Thyroid gland (tissue), 4 donors: ENCODE measurements at regions not wholly inside any gene's neighbourhood (a gene's known extent, or its start where the extent isn't known, plus 50 kb on each side); places are given as distances from the start of the nearest gene placed in this dataset.

Experiments used
- DNase-seq, 2 donors: peaks; one replicate each; pipeline ENCODE4 v3.0.0-alpha.2; 2019
- H3K27ac ChIP-seq, 3 donors: fragments of 200-600 bp; sonication (generic); 1 replicate in 2 of 3; 2 replicates in 1 of 3; pipeline ENCODE4 v1.5.1; 2016 to 2019; ENCODE audit warnings: mild to moderate bottlenecking in 1 of 3, moderate library complexity in 1 of 3
- H3K27me3 ChIP-seq: fragments of 200-600 bp; sonication (generic); one replicate; pipeline ENCODE4 v1.5.1; 2019
- H3K36me3 ChIP-seq, 2 donors: fragments of 200-600 bp; sonication (generic); one replicate each; pipeline ENCODE4 v1.5.1; 2016 to 2019
- H3K4me1 ChIP-seq, 2 donors: fragments of 200-600 bp; sonication (generic); one replicate each; pipeline ENCODE4 v1.5.1; 2017 to 2019
- H3K4me3 ChIP-seq, 3 donors: fragments of 200-600 bp; sonication (generic); replicated peaks in 1 of 3; 1 replicate in 2 of 3; 2 replicates in 1 of 3; pipeline ENCODE4 v1.5.1; 2016; ENCODE audit warnings: mild to moderate bottlenecking in 1 of 3
- H3K9me3 ChIP-seq: fragments of 200-600 bp; sonication (generic); one replicate; pipeline ENCODE4 v1.5.1; 2017
- CTCF ChIP-seq, 6 experiments: fragments of 200-600 bp in 3 of 6; fragments of 450-650 bp in 3 of 6; sonication (generic) in 3 of 6; IDR thresholded peaks; one replicate each; pipeline ENCODE4 v1.5.1; 2016 to 2019; ENCODE audit warnings: antibody characterized with exemption in 6 of 6, mild to moderate bottlenecking in 2 of 6, inconsistent platforms in 1 of 6, moderate library complexity in 1 of 6
- POLR2A ChIP-seq, 2 donors: fragments of 450-650 bp; IDR thresholded peaks; one replicate each; pipeline ENCODE4 v1.6.1; 2017; ENCODE audit warnings: antibody characterized with exemption in 2 of 2, mild to moderate bottlenecking in 2 of 2, moderate library complexity in 1 of 2
- WGBS, 2 donors: methylation state at CpG; one replicate each; pipeline ENCODE4 v1.1.5; 2017; 5-methylcytosine and 5-hydroxymethylcytosine counted together
- intact Hi-C: fragments of 100-400 bp; cut with DNase I; formaldehyde crosslinking; loops from one replicate; pipeline ENCODE4 v1.15.1; 2023

- H3K27me3 ChIP-seq: no peaks in the 10 kb centered on the region
- no peak overlapping the region for H3K4me3 ChIP-seq
- no peaks in the 10 kb centered on the region for H3K36me3 ChIP-seq
- DNase-seq: no peak
- peaks cover 0 to 12% of the 10 kb centered on the region in 2 donors for H3K4me1 ChIP-seq
- TF ChIP-seq POLR2A (IDR thresholded peaks at IDR 0.05): no peak
- TF ChIP-seq CTCF (IDR thresholded peaks at IDR 0.05): no peak
- intact Hi-C loops: no loop called here
- H3K9me3 ChIP-seq: no peaks in the 10 kb centered on the region
- WGBS, 2 donors: 80 to 89% methylated on average over 3 of the region's 3 CpGs
- no peak overlapping the region for H3K27ac ChIP-seq
These were observed 108.5 kb upstream of the SLC25A13 start for GRCh38 chr7:96430356-96430755.

DNA sequence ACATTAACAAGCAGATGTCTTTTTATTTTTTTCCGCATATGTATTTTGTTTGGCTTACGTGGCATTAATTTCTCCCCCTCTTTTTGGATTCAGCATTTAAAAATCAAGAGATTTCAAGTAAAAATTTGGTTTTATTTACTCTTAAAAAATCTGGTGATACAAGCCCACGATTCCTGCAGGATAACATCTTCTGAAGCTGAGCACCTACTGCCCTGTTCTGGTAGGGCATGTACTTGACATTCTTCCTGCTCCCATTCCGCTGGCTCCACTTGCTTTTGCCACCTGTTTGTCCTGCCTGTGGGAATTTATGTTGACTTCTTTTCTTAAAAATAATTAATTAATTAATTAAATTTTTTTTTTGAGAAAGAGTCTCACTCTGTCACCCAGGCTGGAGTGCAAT, 105.2 kb upstream of the SLC25A13 start:
- no peak overlapping the region for H3K27ac ChIP-seq
- H3K4me1 ChIP-seq: peaks cover 0 to 12% of the 10 kb centered on the region in 2 donors
- no peaks in the 10 kb centered on the region for H3K9me3 ChIP-seq
- TF ChIP-seq CTCF (IDR thresholded peaks at IDR 0.05) (no peak), POLR2A (IDR thresholded peaks at IDR 0.05) (no peak)
- H3K36me3 ChIP-seq: no peaks in the 10 kb centered on the region
- H3K27me3 ChIP-seq: no peaks in the 10 kb centered on the region
- no peak overlapping the region for H3K4me3 ChIP-seq
- no peak for DNase-seq
- intact Hi-C loops: no loop called here
- WGBS, 2 donors: 94% methylated on average over 4 of the region's 4 CpGs

GRCh38 chr7:96426685-96427084, 104.8 kb upstream of the SLC25A13 start:
- no peaks in the 10 kb centered on the region for H3K27me3 ChIP-seq
- no peak for DNase-seq
- no peaks in the 10 kb centered on the region for H3K36me3 ChIP-seq
- TF ChIP-seq CTCF (IDR thresholded peaks at IDR 0.05) (no peak), POLR2A (IDR thresholded peaks at IDR 0.05) (no peak)
- H3K4me3 ChIP-seq: no peak overlapping the region
- H3K9me3 ChIP-seq: no peaks in the 10 kb centered on the region
- no peak overlapping the region for H3K27ac ChIP-seq
- 90 to 93% methylated on average over 2 of the region's 2 CpGs for WGBS, 2 donors
- peaks cover 0 to 12% of the 10 kb centered on the region in 2 donors for H3K4me1 ChIP-seq
- intact Hi-C loops: no loop called here

DNA sequence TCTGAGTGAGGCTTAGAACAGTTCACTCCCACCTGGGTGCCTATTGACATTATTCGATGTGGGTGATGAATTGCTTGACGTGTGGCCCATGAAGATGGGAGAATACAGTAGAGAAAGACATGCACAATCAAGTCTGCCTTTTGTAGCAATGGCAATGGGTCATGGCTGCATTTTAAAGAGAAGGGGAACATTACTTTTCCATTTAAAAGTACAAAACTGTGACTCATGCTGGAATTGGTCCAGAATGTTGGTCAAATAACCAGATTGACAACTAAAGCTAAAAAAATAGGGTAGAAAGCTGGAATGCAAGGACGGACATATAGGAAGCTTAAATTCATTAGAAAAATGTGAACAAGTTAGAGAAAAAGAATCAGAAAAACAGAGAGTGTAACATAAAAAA, 104.1 kb upstream of the SLC25A13 start:
- DNase-seq: no peak
- Histone ChIP-seq H3K36me3 (no peaks in the 10 kb centered on the region), H3K27me3 (no peaks in the 10 kb centered on the region), H3K9me3 (no peaks in the 10 kb centered on the region), H3K4me1 (peaks cover 0 to 12% of the 10 kb centered on the region in 2 donors), H3K27ac (no peak overlapping the region), H3K4me3 (no peak overlapping the region)
- no peak for TF ChIP-seq POLR2A (IDR thresholded peaks at IDR 0.05)
- TF ChIP-seq CTCF (IDR thresholded peaks at IDR 0.05): no peak
- intact Hi-C loops: no loop called here
- 43 to 54% methylated on average over 3 of the region's 3 CpGs for WGBS, 2 donors

GRCh38 chr7:96424411-96424810, 102.5 kb upstream of the SLC25A13 start:
- Histone ChIP-seq H3K9me3 (no peaks in the 10 kb centered on the region), H3K36me3 (no peaks in the 10 kb centered on the region), H3K4me3 (no peak overlapping the region), H3K27ac (no peak overlapping the region), H3K27me3 (no peaks in the 10 kb centered on the region), H3K4me1 (peaks cover 0 to 12% of the 10 kb centered on the region in 2 donors)
- TF ChIP-seq CTCF (IDR thresholded peaks at IDR 0.05): no peak
- TF ChIP-seq POLR2A (IDR thresholded peaks at IDR 0.05): no peak
- DNase-seq: no peak
- intact Hi-C loops: no loop called here
- WGBS, 2 donors: 86 to 87% methylated on average over 1 of the region's 1 CpG
